GM06990 (cell line): ENCODE measurements at regions not wholly inside any gene's neighbourhood (a gene's known extent, or its start where the extent isn't known, plus 50 kb on each side); places are given as distances from the start of the nearest gene placed in this dataset.

ENCODE experiments used
- DNase-seq: peaks from one replicate; pipeline ENCODE4 v3.0.0-alpha.2; 2011; ENCODE audit not compliant: insufficient read length; ENCODE audit errors: extremely low read depth
- H3K27me3 ChIP-seq: replicated peaks from 2 replicates; pipeline ENCODE4 v1.6.0; 2011; ENCODE audit warnings: low read length; ENCODE audit not compliant: control insufficient read depth, insufficient read depth
- H3K36me3 ChIP-seq: 2 replicates; pipeline ENCODE4 v1.5.1; 2011; ENCODE audit warnings: low read length; ENCODE audit not compliant: control insufficient read depth, insufficient read depth
- H3K4me3 ChIP-seq: replicated peaks from 2 replicates; pipeline ENCODE4 v1.5.1; 2011; ENCODE audit warnings: low read depth, mild to moderate bottlenecking, control low read depth, low read length
- TF ChIP-seq, protein P1 (sequence below): IDR thresholded peaks from 2 replicates; pipeline ENCODE4 v1.5.1; 2011; ENCODE audit warnings: low read length, control low read depth, mild to moderate bottlenecking, inconsistent platforms; ENCODE audit not compliant: insufficient read depth, poor library complexity, severe bottlenecking

DNA sequence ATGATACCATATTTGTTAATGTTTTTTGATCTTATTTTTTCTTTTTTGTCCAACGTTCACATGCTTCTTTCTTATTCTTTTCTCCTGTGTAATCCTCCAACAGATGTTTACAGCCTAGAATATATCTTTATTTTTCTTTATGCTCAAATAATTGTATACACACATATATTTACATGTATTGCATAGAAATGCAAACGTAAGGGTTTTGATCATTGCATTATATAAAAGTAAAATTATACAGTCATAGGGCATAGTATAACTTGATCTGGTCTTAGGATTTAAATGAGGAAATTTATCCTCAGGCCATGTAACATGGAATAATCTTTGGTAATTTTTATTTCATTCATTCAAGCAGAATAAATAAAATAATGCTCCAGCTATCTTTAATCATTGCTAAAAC, 84.9 kb upstream of the EEF1E1 start:
- TF ChIP-seq, protein P1, sequence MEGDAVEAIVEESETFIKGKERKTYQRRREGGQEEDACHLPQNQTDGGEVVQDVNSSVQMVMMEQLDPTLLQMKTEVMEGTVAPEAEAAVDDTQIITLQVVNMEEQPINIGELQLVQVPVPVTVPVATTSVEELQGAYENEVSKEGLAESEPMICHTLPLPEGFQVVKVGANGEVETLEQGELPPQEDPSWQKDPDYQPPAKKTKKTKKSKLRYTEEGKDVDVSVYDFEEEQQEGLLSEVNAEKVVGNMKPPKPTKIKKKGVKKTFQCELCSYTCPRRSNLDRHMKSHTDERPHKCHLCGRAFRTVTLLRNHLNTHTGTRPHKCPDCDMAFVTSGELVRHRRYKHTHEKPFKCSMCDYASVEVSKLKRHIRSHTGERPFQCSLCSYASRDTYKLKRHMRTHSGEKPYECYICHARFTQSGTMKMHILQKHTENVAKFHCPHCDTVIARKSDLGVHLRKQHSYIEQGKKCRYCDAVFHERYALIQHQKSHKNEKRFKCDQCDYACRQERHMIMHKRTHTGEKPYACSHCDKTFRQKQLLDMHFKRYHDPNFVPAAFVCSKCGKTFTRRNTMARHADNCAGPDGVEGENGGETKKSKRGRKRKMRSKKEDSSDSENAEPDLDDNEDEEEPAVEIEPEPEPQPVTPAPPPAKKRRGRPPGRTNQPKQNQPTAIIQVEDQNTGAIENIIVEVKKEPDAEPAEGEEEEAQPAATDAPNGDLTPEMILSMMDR, result no peak
- H3K36me3 ChIP-seq, result no peaks in the 10 kb centered on the region
- DNase-seq, result no peak
- H3K27me3 ChIP-seq, result no peaks in the 10 kb centered on the region
- H3K4me3 ChIP-seq, result no peak overlapping the region

DNA sequence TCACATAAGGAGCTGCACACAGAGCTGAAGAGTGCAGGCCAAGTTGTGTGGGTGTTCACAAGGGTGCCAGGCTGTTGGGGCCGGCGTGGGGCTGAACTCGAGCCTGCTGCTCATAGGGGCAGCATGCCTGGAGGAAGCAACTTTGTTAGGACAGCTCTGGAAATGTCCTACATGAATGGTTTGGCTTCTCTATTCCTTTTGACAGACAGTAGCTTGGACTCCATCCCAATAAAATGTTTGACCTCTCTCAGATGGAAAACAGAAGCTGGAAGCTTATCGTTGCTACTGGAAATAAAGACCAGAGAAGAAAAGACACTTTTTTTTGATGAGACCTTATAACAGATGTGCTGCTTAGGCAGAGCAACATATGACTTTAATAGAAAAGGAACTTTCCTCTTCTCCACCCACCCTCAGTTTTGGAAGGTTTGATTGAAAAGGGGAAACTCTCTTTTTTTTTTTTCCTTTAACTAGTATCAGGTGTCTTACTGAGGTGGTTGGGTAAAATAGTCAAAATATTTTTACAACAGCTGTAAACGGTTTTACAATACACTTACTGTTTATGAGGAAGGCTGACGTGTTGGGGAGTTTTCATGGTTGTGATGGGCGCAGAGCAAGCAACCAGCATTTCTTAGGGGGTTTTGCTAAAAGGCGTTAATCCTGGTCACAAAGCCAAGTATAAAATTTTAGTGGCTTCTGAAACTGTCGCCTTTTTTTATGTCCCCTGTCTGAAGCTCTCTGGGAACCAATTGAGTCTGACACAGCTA, 80.7 kb upstream of the EEF1E1 start:
- DNase-seq, result no peak
- TF ChIP-seq, protein P1, result no peak
- Histone ChIP-seq H3K4me3 (no peak overlapping the region), H3K27me3 (no peaks in the 10 kb centered on the region), H3K36me3 (no peaks in the 10 kb centered on the region)

DNA sequence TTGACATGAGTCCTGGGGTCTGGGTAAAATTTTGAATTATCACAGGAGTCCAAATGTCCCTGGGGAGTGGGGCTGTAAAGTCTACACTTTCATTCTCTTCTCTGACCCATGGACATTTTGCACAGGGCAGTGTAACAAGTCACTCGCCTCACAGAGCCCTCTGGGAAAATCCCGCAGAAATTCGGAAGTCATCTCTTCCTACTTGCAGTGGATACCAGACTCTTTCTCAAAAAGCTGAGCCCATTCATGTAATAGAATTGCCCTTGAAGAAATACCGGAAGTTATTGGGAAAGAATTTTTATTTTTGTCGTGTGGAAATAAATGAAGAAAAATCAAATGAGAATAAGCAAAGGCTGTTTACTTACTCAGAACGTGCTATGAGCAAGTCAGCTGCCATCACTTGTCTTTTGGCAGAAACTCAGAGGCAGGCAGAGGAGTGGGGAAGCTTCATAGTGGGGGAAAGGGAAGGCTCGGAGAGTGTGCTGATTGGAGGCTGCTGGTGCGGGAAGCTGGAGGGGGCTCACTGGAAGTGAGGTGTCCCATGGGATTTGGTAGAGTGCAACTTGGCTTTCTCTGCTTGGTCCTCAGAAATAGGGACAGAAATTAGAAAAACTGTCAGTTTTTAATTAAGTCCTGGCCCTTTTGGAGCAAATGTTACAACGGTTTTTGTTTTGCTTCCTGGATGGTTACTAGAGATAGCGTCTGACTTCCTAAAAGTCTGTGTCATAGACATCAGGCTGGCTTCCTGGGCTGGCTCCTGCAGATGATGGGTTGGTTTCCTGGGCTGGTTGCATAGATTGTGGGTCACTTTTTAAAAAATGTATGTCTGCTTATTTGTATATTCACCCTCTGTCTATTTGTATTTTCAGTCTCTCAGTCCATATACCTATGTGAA, 79.8 kb upstream of the EEF1E1 start:
- no peaks in the 10 kb centered on the region for H3K27me3 ChIP-seq
- DNase-seq, result no peak
- H3K4me3 ChIP-seq, result no peak overlapping the region
- TF ChIP-seq, protein P1, result no peak
- no peaks in the 10 kb centered on the region for H3K36me3 ChIP-seq

DNA sequence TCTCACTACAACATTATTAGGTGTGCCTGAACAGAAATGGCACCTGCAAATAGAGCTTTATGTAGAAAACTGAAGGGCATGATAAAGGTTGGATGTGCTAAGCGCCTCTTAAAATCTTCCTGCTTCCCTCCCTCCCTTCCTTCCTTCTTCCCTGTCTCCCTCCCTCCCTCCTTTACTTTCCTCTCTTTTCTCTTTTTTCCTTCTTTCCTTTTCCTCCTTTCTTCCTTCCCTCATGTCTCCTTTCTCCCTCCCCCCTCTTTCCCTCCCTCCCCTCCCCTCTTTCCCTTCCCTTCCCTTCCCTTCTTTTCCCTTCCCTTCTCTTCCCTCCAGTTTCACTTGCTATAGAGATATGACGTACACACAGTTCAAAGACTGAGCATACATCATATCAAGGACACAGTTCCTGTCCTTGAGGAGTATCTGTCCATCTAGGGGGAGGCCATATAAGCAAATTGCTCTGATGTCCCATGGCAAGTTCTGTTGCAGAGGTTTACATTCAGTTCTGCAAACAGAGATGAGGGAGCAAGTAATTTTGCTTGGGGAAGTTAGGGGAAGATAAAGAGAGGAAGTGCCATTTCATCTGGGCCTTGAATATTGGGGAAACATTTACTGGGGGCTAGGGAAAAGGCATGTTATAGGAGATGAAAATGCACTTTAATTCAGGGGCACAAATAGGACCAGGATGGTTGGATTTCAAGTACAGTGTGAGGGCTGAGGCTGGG, 79.0 kb upstream of the EEF1E1 start:
- TF ChIP-seq, protein P1, result no peak
- no peak for DNase-seq
- H3K36me3 ChIP-seq, result no peaks in the 10 kb centered on the region
- no peak overlapping the region for H3K4me3 ChIP-seq
- H3K27me3 ChIP-seq, result no peaks in the 10 kb centered on the region

DNA sequence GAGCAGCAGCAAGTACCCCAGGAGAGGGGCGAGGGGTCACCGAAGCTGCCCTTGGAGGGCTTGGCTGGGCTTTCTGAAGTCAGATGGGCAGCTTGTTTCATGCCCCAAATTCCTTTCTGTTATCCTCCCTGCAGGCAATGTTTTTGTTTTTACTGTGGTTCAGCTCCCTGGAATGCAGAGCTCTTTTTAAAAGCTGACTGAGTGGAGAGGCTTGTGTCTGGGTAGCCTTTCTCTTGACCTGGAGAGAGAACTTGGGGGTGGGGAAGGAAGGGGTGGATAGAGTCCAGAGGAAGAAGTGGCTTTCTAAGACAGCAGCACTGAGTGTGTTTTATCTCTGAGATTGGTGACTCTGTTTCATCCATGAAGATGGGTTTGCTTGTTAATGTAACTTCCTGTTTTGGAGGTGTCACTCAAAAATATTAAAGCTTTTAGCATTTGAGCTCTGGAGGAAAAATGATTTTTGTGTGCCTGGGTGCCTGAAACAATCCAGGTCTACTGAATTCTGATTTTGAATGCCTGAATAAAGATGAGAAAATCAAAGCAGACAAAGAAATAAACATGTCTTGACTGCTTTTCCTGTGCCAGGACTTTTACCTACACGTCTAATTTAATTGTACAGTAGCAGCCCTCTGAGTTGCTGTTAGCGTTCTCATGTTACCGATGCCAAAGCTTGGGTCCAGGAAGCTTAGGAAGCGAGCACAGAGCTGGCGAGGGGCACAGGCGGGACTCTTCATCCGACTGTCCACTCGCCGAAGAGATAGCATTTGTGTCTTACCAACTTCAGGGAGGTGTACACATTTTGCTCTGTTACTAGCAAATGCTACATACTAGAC, 78.2 kb upstream of the EEF1E1 start:
- no peak for DNase-seq
- H3K4me3 ChIP-seq, result no peak overlapping the region
- H3K36me3 ChIP-seq, result no peaks in the 10 kb centered on the region
- TF ChIP-seq, protein P1, result no peak
- no peaks in the 10 kb centered on the region for H3K27me3 ChIP-seq
